GM23338 (cell line): ENCODE measurements at regions not wholly inside any gene's neighbourhood (a gene's known extent, or its start where the extent isn't known, plus 50 kb on each side); places are given as distances from the start of the nearest gene placed in this dataset.

ENCODE experiments used
- ATAC-seq: fragments of 200-7000 bp; cut with Tn5 transposase; 3 replicates; pipeline ENCODE4 v1.9.1; 2020
- DNase-seq: peaks from one replicate; pipeline ENCODE4 v3.0.0-alpha.2; 2015; ENCODE audit warnings: low spot score
- H2AFZ ChIP-seq: fragments of 200-600 bp; sonication (generic); 2 replicates; pipeline ENCODE4 v1.8.0; 2016; ENCODE audit warnings: antibody characterized with exemption, mild to moderate bottlenecking, moderate library complexity
- H3F3A ChIP-seq: fragments of 200-600 bp; sonication (generic); replicated peaks from 2 replicates; pipeline ENCODE4 v1.8.0; 2017; ENCODE audit warnings: antibody characterized with exemption, mixed run types, low read depth
- H3K27ac ChIP-seq: fragments of 200-600 bp; sonication (generic); 2 replicates; pipeline ENCODE4 v1.6.1; 2016; ENCODE audit warnings: low read depth
- H3K27me3 ChIP-seq: fragments of 200-600 bp; sonication (generic); 2 replicates; pipeline ENCODE4 v1.8.0; 2016; ENCODE audit warnings: mild to moderate bottlenecking, mixed run types, moderate library complexity; ENCODE audit not compliant: insufficient read depth
- H3K36me3 ChIP-seq: fragments of 200-600 bp; sonication (generic); 2 replicates; pipeline ENCODE4 v1.8.0; 2016; ENCODE audit warnings: mild to moderate bottlenecking; ENCODE audit not compliant: insufficient read depth
- H3K4me1 ChIP-seq: fragments of 200-600 bp; sonication (generic); 2 replicates; pipeline ENCODE4 v1.8.0; 2016; ENCODE audit warnings: mild to moderate bottlenecking, moderate library complexity; ENCODE audit not compliant: insufficient read depth
- H3K4me2 ChIP-seq: fragments of 200-600 bp; sonication (generic); 2 replicates; pipeline ENCODE4 v1.7.1; 2017; ENCODE audit warnings: mixed run types
- H3K4me3 ChIP-seq: fragments of 200-600 bp; sonication (generic); 2 replicates; pipeline ENCODE4 v1.6.1; 2016; ENCODE audit warnings: mixed run types
- H3K79me2 ChIP-seq: fragments of 200-600 bp; sonication (generic); replicated peaks from 2 replicates; pipeline ENCODE4 v1.8.0; 2017; ENCODE audit warnings: mild to moderate bottlenecking; ENCODE audit not compliant: insufficient read depth
- H3K9me2 ChIP-seq: fragments of 200-600 bp; sonication (generic); 2 replicates; pipeline ENCODE4 v1.8.0; 2017; ENCODE audit not compliant: insufficient read depth
- H4K20me1 ChIP-seq: fragments of 200-600 bp; sonication (generic); replicated peaks from 2 replicates; pipeline ENCODE4 v1.8.0; 2017; ENCODE audit warnings: mild to moderate bottlenecking; ENCODE audit not compliant: insufficient read depth
- H3K27ac Mint-ChIP-seq: 2 replicates; pipeline ENCODE4 v1.8.0; 2020; ENCODE audit warnings: inconsistent platforms, mild to moderate bottlenecking, moderate library complexity, mixed read lengths
- H3K27me3 Mint-ChIP-seq: 3 replicates; pipeline ENCODE4 v1.8.0; 2022; ENCODE audit warnings: low read depth, mild to moderate bottlenecking, moderate library complexity, mixed read lengths, inconsistent platforms; ENCODE audit not compliant: insufficient read depth, poor library complexity
- H3K36me3 Mint-ChIP-seq: 3 replicates; pipeline ENCODE4 v1.8.0; 2021; ENCODE audit warnings: low read depth, mild to moderate bottlenecking, inconsistent platforms, moderate library complexity, mixed read lengths
- H3K4me1 Mint-ChIP-seq: 3 replicates; pipeline ENCODE4 v1.8.0; 2020; ENCODE audit warnings: mild to moderate bottlenecking, inconsistent platforms, mixed read lengths
- H3K4me3 Mint-ChIP-seq: 3 replicates; pipeline ENCODE4 v1.8.0; 2021; ENCODE audit warnings: moderate library complexity, mild to moderate bottlenecking, inconsistent platforms, mixed read lengths
- H3K9me3 Mint-ChIP-seq: 3 replicates; pipeline ENCODE4 v1.8.0; 2020; ENCODE audit warnings: moderate library complexity, mild to moderate bottlenecking, inconsistent platforms, mixed read lengths
- CREB1 ChIP-seq: fragments of 250-450 bp; sonication (Bioruptor Pico); IDR thresholded peaks from 2 replicates; pipeline ENCODE4 v1.5.0; 2020; ENCODE audit warnings: low read depth, mild to moderate bottlenecking, moderate library complexity
- CTCF ChIP-seq, 2 experiments: fragments of 200-600 bp in 1 of 2; sonication (generic) in 1 of 2; conservative IDR thresholded peaks; 2 replicates each; pipeline versions ENCODE4 v1.5.1 to v1.6.1; 2016 to 2017; ENCODE audit warnings: antibody characterized with exemption in 2 of 2, low read depth in 2 of 2, mild to moderate bottlenecking in 2 of 2, moderate library complexity in 1 of 2
- JUNB ChIP-seq: IDR thresholded peaks from one replicate; pipeline ENCODE4 v1.6.1; 2016; ENCODE audit warnings: antibody characterized with exemption; ENCODE audit not compliant: unreplicated experiment
- NANOG ChIP-seq: IDR thresholded peaks from 2 replicates; pipeline ENCODE4 v1.6.1; 2016; ENCODE audit warnings: antibody characterized with exemption, borderline replicate concordance
- STAT1 ChIP-seq: IDR thresholded peaks from one replicate; pipeline ENCODE4 v1.6.1; 2016; ENCODE audit warnings: antibody characterized with exemption; ENCODE audit not compliant: unreplicated experiment
- ZNF114 ChIP-seq: fragments of 250-450 bp; sonication (Bioruptor Pico); IDR thresholded peaks from 2 replicates; pipeline ENCODE4 v1.5.0; 2020; ENCODE audit warnings: mild to moderate bottlenecking, moderate library complexity
- ZNF331 ChIP-seq: fragments of 250-450 bp; sonication (Bioruptor Pico); IDR thresholded peaks from 2 replicates; pipeline ENCODE4 v1.5.0; 2020; ENCODE audit warnings: low read depth, mild to moderate bottlenecking, moderate library complexity
- TF ChIP-seq, protein P1 (sequence below): fragments of 250-450 bp; sonication (Bioruptor Pico); IDR thresholded peaks from 2 replicates; pipeline ENCODE4 v1.5.0; 2020; ENCODE audit warnings: mild to moderate bottlenecking, moderate library complexity

DNA sequence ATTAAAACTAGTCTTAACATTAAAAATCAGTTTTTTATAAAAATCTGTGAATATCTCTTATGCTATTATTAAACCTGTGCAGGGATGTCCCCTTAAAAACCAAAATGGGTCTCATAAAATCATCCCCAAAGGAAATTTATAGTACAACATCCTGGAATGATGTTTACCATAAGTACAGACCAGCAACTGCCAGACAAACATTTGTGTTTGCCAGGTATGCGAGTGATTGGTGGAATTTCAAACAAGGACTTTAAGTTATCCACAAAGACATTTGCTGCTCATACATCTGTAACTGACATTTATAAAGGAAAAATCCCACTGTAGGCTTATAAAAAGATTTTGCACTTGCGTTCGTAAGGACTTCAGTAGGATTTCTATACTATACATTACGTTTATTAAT lies 1375.4 kb upstream of the WWC1 start (continued):
- TF ChIP-seq, protein P1, sequence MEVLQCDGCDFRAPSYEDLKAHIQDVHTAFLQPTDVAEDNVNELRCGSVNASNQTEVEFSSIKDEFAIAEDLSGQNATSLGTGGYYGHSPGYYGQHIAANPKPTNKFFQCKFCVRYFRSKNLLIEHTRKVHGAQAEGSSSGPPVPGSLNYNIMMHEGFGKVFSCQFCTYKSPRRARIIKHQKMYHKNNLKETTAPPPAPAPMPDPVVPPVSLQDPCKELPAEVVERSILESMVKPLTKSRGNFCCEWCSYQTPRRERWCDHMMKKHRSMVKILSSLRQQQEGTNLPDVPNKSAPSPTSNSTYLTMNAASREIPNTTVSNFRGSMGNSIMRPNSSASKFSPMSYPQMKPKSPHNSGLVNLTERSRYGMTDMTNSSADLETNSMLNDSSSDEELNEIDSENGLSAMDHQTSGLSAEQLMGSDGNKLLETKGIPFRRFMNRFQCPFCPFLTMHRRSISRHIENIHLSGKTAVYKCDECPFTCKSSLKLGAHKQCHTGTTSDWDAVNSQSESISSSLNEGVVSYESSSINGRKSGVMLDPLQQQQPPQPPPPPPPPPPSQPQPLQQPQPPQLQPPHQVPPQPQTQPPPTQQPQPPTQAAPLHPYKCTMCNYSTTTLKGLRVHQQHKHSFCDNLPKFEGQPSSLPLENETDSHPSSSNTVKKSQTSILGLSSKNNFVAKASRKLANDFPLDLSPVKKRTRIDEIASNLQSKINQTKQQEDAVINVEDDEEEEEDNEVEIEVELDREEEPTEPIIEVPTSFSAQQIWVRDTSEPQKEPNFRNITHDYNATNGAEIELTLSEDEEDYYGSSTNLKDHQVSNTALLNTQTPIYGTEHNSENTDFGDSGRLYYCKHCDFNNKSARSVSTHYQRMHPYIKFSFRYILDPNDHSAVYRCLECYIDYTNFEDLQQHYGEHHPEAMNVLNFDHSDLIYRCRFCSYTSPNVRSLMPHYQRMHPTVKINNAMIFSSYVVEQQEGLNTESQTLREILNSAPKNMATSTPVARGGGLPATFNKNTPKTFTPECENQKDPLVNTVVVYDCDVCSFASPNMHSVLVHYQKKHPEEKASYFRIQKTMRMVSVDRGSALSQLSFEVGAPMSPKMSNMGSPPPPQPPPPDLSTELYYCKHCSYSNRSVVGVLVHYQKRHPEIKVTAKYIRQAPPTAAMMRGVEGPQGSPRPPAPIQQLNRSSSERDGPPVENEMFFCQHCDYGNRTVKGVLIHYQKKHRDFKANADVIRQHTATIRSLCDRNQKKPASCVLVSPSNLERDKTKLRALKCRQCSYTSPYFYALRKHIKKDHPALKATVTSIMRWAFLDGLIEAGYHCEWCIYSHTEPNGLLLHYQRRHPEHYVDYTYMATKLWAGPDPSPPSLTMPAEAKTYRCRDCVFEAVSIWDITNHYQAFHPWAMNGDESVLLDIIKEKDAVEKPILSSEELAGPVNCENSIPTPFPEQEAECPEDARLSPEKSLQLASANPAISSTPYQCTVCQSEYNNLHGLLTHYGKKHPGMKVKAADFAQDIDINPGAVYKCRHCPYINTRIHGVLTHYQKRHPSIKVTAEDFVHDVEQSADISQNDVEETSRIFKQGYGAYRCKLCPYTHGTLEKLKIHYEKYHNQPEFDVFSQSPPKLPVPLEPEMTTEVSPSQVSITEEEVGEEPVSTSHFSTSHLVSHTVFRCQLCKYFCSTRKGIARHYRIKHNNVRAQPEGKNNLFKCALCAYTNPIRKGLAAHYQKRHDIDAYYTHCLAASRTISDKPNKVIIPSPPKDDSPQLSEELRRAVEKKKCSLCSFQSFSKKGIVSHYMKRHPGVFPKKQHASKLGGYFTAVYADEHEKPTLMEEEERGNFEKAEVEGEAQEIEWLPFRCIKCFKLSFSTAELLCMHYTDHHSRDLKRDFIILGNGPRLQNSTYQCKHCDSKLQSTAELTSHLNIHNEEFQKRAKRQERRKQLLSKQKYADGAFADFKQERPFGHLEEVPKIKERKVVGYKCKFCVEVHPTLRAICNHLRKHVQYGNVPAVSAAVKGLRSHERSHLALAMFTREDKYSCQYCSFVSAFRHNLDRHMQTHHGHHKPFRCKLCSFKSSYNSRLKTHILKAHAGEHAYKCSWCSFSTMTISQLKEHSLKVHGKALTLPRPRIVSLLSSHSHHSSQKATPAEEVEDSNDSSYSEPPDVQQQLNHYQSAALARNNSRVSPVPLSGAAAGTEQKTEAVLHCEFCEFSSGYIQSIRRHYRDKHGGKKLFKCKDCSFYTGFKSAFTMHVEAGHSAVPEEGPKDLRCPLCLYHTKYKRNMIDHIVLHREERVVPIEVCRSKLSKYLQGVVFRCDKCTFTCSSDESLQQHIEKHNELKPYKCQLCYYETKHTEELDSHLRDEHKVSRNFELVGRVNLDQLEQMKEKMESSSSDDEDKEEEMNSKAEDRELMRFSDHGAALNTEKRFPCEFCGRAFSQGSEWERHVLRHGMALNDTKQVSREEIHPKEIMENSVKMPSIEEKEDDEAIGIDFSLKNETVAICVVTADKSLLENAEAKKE (CRISPR knock-in tag), result no peak
- no peak for TF ChIP-seq NANOG

DNA sequence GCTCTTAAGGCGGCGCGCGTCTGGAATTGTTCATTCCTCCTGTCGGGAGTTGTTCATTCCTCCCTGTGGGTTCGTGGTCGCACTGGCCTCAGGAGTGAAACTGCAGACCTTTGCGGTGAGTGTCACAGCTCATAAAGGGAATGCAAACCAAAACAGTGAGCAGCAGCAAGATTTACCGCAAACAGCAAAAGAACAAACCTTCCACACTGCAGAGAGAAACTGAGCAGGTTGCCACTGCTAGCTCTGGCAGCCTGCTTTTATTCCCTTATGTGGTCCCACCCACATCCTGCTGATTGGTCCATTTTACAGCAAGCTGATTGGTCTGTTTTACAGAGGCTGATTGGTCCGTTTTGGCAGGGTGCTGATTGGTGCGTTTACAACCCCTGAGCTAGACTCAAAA lies 1365.3 kb upstream of the WWC1 start:
- Mint-ChIP-seq H3K36me3 (peaks cover 15% of the 10 kb centered on the region; the same call in 2 of the 3 replicates), H3K27ac (no peak overlapping the region)
- TF ChIP-seq CREB1 (CRISPR knock-in tag) (no peak), ZNF331 (no peak), STAT1 (no peak), ZNF114 (CRISPR knock-in tag) (no peak), JUNB (no peak), CTCF (conservative IDR thresholded peaks at IDR 0.05; ENCODE audit: low read depth in 2 of 2) (no peak), NANOG (no peak)
- TF ChIP-seq, protein P1 (CRISPR knock-in tag), result no peak

More for the DNA sequence above, 1365.3 kb upstream of the WWC1 start:
- peaks cover 5% of the 10 kb centered on the region for H3K27me3 Mint-ChIP-seq
- Histone ChIP-seq H2AFZ (no peak overlapping the region), H3K4me2 (no peak overlapping the region), H3F3A (no peaks in the 10 kb centered on the region), H3K4me3 (no peak overlapping the region), H3K27ac (no peak overlapping the region), H3K79me2 (no peaks in the 10 kb centered on the region), H3K9me2 (no peaks in the 10 kb centered on the region), H3K27me3 (no peaks in the 10 kb centered on the region), H3K4me1 (no peaks in the 10 kb centered on the region), H4K20me1 (no peaks in the 10 kb centered on the region), H3K36me3 (no peaks in the 10 kb centered on the region; the same call in 1 of the 2 replicates)
- peaks cover 29% of the 10 kb centered on the region for H3K9me3 Mint-ChIP-seq
- H3K4me3 Mint-ChIP-seq, result no peak overlapping the region
- DNase-seq, result no peak
- no peaks in the 10 kb centered on the region for H3K4me1 Mint-ChIP-seq
- no peak for ATAC-seq
